ENCODE measurements at regions not wholly inside any gene's neighbourhood (a gene's known extent, or its start where the extent isn't known, plus 50 kb on each side); places are given as distances from the start of the nearest gene placed in this dataset.

DNA sequence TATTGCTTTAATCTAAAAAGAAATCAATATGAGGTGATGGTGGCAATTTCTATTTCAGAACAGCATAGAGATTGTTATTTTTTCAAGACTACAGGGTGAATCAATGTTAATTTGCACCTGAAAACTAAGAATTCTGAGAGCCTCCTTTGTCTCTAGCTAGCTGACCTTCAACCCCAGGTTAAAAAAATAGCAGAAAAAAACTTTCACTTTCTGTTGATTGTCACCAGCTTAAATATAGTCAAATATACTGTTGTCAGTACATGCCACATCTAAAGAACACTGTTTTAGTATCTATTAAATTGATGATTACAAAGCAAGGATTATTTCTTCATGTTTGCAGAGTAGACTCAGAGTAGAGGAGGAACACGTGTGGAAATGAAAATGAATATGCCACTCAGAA, 1371.4 kb downstream of the MAT2B start:
- no peaks in the 10 kb centered on the region for H3K27me3 ChIP-seq
- DNase-seq = no peak
- intact Hi-C loops (cut with DNase I) = no loop called here
- H3K36me3 ChIP-seq = no peaks in the 10 kb centered on the region
- WGBS, 2 donors = 82 to 88% methylated on average over 1 of the region's 1 CpG
- peaks cover 2% of the 10 kb centered on the region for H3K9me3 ChIP-seq
- no peak overlapping the region for H3K27ac ChIP-seq
- H3K4me3 ChIP-seq (replicated peaks in 1 of 3) = no peak overlapping the region
- TF ChIP-seq, protein P1, sequence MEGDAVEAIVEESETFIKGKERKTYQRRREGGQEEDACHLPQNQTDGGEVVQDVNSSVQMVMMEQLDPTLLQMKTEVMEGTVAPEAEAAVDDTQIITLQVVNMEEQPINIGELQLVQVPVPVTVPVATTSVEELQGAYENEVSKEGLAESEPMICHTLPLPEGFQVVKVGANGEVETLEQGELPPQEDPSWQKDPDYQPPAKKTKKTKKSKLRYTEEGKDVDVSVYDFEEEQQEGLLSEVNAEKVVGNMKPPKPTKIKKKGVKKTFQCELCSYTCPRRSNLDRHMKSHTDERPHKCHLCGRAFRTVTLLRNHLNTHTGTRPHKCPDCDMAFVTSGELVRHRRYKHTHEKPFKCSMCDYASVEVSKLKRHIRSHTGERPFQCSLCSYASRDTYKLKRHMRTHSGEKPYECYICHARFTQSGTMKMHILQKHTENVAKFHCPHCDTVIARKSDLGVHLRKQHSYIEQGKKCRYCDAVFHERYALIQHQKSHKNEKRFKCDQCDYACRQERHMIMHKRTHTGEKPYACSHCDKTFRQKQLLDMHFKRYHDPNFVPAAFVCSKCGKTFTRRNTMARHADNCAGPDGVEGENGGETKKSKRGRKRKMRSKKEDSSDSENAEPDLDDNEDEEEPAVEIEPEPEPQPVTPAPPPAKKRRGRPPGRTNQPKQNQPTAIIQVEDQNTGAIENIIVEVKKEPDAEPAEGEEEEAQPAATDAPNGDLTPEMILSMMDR (IDR thresholded peaks at IDR 0.05) = no peak
- TF ChIP-seq POLR2A (IDR thresholded peaks at IDR 0.05) = no peak
- H3K4me1 ChIP-seq = no peaks in the 10 kb centered on the region

DNA sequence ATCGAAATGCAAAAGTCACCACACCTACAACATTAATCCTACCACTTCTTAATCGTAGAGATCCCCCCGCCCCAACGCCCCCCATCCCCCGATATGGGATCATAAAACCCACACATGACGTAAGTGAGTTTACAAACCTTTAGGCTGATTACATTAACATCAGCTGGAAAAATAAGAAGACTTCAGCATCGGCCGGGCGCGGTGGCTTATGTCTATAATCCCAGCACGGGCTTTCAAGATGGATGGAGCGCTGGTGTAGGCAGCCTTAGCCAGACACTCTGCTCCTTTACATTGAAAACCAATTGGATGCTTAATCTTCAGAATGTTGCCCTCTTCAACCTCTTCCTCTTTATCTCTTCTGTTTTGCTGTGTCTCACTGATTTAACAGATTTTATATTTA, 1376.0 kb downstream of the MAT2B start:
- intact Hi-C loops (cut with DNase I) = no loop called here
- Histone ChIP-seq H3K27ac (no peak overlapping the region), H3K4me1 (no peaks in the 10 kb centered on the region), H3K36me3 (no peaks in the 10 kb centered on the region), H3K4me3 (replicated peaks in 1 of 3) (no peak overlapping the region), H3K27me3 (no peaks in the 10 kb centered on the region), H3K9me3 (no peaks in the 10 kb centered on the region)
- DNase-seq = no peak
- 90 to 92% methylated on average over 12 of the region's 12 CpGs for WGBS, 2 donors
- TF ChIP-seq, protein P1 (IDR thresholded peaks at IDR 0.05) = no peak
- TF ChIP-seq POLR2A (IDR thresholded peaks at IDR 0.05) = no peak

DNA sequence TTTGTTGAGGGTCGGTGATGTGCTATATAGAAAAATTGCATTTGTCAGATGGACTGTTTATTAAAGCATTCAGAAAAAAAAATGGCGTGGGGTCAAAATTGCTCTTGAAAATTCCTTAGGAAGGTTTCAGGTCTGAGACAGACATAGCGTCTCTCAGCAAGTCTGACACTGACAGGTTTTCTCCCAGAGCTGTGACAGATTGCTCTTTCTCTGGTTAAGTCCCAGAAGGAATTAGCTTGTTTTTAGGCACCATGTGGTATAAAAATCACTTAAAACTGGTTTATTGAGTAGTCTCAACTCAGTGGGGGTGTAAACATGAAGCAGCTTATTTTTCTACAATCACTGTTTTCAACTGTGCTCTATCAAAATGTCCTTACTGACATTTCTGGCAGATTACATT, 1379.8 kb downstream of the MAT2B start:
- Histone ChIP-seq H3K27me3 (no peaks in the 10 kb centered on the region), H3K27ac (no peak overlapping the region), H3K4me1 (no peaks in the 10 kb centered on the region), H3K9me3 (no peaks in the 10 kb centered on the region), H3K36me3 (no peaks in the 10 kb centered on the region), H3K4me3 (replicated peaks in 1 of 3) (no peak overlapping the region)
- TF ChIP-seq, protein P1 (IDR thresholded peaks at IDR 0.05) = no peak
- TF ChIP-seq POLR2A (IDR thresholded peaks at IDR 0.05) = no peak
- WGBS, 2 donors = 69 to 70% methylated on average over 3 of the region's 3 CpGs
- intact Hi-C loops (cut with DNase I) = no loop called here
- DNase-seq = no peak

DNA sequence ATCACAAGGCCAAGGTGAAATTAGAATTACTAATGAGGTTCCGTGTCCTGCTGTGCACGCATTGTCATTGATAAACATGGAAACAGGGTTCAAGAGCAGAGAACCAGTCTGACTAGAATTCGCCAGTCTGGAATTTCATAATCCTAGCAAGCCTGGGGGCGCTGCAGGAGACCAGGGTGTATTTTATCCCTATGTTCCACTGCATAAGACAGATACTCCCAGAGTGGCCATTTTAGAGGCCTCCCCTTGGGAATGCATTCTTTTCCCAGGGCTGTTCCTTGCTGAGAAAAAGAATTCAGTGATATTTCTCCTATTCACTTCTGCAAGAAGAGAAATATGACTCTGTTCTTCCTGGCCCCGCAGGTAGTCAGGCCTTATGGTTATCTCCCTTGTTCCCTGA, 1387.7 kb downstream of the MAT2B start:
- DNase-seq = no peak
- no peaks in the 10 kb centered on the region for H3K36me3 ChIP-seq
- 86 to 94% methylated on average over 5 of the region's 5 CpGs for WGBS, 2 donors
- H3K27ac ChIP-seq = no peak overlapping the region
- intact Hi-C loops (cut with DNase I) = no loop called here
- no peaks in the 10 kb centered on the region for H3K27me3 ChIP-seq
- TF ChIP-seq, protein P1 (IDR thresholded peaks at IDR 0.05) = no peak
- TF ChIP-seq POLR2A (IDR thresholded peaks at IDR 0.05) = no peak
- no peaks in the 10 kb centered on the region for H3K4me1 ChIP-seq
- no peak overlapping the region for H3K4me3 ChIP-seq (replicated peaks in 1 of 3)
- no peaks in the 10 kb centered on the region for H3K9me3 ChIP-seq

DNA sequence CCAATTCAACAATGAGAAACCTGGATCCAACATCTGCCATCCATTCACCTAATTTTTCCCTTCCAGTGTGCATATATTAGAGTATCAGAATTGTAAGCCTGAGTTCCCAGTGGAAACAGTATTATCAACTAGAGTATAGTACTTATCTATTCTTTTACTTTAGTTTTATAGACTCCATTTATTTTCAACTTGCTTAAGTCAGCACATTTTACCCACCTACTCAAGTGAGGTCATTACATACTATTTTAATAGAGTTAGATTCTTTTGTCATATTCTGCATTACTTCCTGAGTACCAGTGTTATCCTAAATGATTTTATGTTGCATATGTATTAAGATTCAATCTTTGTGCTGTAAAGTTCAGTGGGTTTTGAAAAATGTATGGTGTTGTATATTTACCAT, 1393.3 kb downstream of the MAT2B start:
- no peaks in the 10 kb centered on the region for H3K9me3 ChIP-seq

More for the DNA sequence above, 1393.3 kb downstream of the MAT2B start:
- Histone ChIP-seq H3K4me1 (no peaks in the 10 kb centered on the region), H3K27ac (no peak overlapping the region), H3K27me3 (no peaks in the 10 kb centered on the region), H3K4me3 (replicated peaks in 1 of 3) (no peak overlapping the region), H3K36me3 (no peaks in the 10 kb centered on the region)
- DNase-seq = no peak
- TF ChIP-seq, protein P1 (IDR thresholded peaks at IDR 0.05) = no peak
- no peak for TF ChIP-seq POLR2A (IDR thresholded peaks at IDR 0.05)
- intact Hi-C loops (cut with DNase I) = no loop called here

Data from thyroid gland (tissue), 4 donors.